ENCODE measurements at regions not wholly inside any gene's neighbourhood (a gene's known extent, or its start where the extent isn't known, plus 50 kb on each side); places are given as distances from the start of the nearest gene placed in this dataset.

DNA sequence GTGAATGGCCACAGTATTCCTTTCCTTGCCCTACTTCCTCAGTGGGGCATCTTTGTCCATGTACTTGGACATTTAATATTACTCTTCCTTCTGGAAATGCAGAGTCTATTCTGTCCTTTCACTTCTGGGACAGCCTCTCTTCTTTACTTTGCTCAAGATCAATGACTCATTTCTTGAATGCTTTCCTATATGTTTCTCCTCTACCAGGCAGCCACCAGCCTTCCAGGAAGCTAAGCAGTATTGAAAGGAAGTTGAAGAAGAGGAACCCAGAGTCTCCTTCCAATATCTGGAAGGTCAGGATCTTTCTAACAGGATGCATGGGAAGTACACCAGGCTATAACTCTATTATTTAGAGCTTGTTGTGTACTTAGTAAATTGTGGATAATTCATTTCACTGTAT lies 182.8 kb downstream of the CD47 start:
- H3K27me3 ChIP-seq (replicated peaks; ENCODE audit: control insufficient read depth, insufficient read depth, low read length) = no peaks in the 10 kb centered on the region
- Mint-ChIP-seq H3K4me3 (ENCODE audit: unreplicated experiment) (no peak overlapping the region), H3K36me3 (ENCODE audit: insufficient read depth, unreplicated experiment) (no peaks in the 10 kb centered on the region), H3K27ac (ENCODE audit: unreplicated experiment) (no peak overlapping the region), H3K9me3 (ENCODE audit: unreplicated experiment) (no peaks in the 10 kb centered on the region), H3K4me1 (ENCODE audit: low read depth, unreplicated experiment) (no peaks in the 10 kb centered on the region), H3K27me3 (ENCODE audit: insufficient read depth, unreplicated experiment) (peaks cover 14% of the 10 kb centered on the region)
- TF ChIP-seq, protein P1, sequence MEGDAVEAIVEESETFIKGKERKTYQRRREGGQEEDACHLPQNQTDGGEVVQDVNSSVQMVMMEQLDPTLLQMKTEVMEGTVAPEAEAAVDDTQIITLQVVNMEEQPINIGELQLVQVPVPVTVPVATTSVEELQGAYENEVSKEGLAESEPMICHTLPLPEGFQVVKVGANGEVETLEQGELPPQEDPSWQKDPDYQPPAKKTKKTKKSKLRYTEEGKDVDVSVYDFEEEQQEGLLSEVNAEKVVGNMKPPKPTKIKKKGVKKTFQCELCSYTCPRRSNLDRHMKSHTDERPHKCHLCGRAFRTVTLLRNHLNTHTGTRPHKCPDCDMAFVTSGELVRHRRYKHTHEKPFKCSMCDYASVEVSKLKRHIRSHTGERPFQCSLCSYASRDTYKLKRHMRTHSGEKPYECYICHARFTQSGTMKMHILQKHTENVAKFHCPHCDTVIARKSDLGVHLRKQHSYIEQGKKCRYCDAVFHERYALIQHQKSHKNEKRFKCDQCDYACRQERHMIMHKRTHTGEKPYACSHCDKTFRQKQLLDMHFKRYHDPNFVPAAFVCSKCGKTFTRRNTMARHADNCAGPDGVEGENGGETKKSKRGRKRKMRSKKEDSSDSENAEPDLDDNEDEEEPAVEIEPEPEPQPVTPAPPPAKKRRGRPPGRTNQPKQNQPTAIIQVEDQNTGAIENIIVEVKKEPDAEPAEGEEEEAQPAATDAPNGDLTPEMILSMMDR (IDR thresholded peaks at IDR 0.05; ENCODE audit: insufficient read depth in 1 of 2, low read depth in 1 of 2, low read length in 1 of 2, severe bottlenecking in 1 of 2, unreplicated experiment in 1 of 2) = no peak
- no peak overlapping the region for H3K4me3 ChIP-seq (ENCODE audit: low read depth, low read length)
- CTCF ChIA-PET = no interaction called here
- no peaks in the 10 kb centered on the region for H3K4me1 ChIP-seq
- H3K9me3 ChIP-seq = no peaks in the 10 kb centered on the region
- POLR2A ChIA-PET = no interaction called here
- no peak for DNase-seq
- intact Hi-C loops (cut with micrococcal nuclease; ENCODE audit: unreplicated experiment) = no loop called here
- no TSS peak for BruUV-seq (replicated peaks)
- no peaks in the 10 kb centered on the region for H3K36me3 ChIP-seq (ENCODE audit: control insufficient read depth, insufficient read depth, low read length)

DNA sequence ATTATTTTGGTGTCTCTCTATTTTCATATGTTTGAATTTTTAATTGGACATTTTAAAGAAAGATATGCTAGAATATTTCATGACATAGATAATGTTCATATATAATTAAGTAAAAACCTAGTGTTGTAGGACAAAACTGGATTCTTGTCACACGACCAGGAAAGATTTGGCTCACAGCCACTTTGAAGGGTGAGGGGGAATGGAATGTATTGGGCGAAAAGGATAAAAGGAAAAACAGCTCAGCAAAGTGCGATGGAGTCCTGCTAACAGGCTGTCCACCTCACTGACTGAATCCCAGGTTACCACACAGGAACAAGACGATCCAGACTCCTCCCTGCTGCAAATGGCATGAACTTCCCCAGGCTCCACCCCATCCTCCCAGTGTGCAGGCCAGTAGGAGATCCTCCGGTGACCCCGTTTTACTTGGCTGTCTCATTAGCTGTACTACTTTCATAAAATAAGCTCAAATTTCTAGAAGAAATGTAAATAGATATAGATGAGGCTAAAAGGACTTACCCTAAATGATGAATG lies 186.2 kb downstream of the CD47 start:
- no peak overlapping the region for H3K27ac Mint-ChIP-seq (ENCODE audit: unreplicated experiment)

DNA sequence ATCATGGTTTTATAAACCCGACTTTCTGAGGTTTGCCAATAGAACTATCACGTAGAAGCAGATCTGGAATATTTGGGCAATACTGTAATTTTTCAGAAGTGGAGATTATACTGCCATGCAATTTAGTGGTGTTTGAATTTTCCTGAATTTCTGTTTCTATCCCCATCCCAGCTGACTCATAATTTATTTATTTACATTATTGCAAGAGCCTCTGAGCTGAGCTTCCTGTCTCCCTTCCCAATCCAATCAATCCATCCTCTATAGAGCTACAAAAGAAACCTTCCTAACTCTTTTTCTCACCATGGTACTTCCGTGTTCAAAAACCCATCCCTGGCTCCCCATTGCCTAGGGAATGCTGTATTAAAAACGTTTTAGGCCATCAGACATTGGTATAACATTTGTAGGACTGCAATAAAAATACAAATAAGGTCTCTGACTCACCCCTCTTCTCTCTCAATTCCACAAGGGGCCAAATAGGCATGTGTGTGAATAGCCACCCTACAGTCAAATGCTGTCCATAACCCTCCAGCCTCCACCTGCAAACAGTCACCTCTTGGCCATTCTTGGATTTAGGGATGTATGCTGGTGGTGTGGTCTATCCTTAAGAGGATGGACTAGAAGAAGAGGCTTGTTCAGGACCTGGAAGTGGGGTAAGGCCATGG lies 190.7 kb downstream of the CD47 start:
- H3K9me3 ChIP-seq = no peaks in the 10 kb centered on the region
- no TSS peak for BruUV-seq (replicated peaks)
- H3K9me3 Mint-ChIP-seq (ENCODE audit: unreplicated experiment) = no peaks in the 10 kb centered on the region
- TF ChIP-seq, protein P1 (IDR thresholded peaks at IDR 0.05; ENCODE audit: insufficient read depth in 1 of 2, low read depth in 1 of 2, low read length in 1 of 2, severe bottlenecking in 1 of 2, unreplicated experiment in 1 of 2) = no peak
- ChIA-PET POLR2A (no interaction called here), CTCF (no interaction called here)
- no peaks in the 10 kb centered on the region for H3K27me3 ChIP-seq (replicated peaks; ENCODE audit: control insufficient read depth, insufficient read depth, low read length)
- H3K36me3 ChIP-seq (ENCODE audit: control insufficient read depth, insufficient read depth, low read length) = no peaks in the 10 kb centered on the region
- H3K4me3 Mint-ChIP-seq (ENCODE audit: unreplicated experiment) = no peak overlapping the region
- H3K27me3 Mint-ChIP-seq (ENCODE audit: insufficient read depth, unreplicated experiment) = peaks cover 21% of the 10 kb centered on the region
- no peak overlapping the region for H3K4me3 ChIP-seq (ENCODE audit: low read depth, low read length)
- H3K4me1 ChIP-seq = no peaks in the 10 kb centered on the region
- intact Hi-C loops (cut with micrococcal nuclease; ENCODE audit: unreplicated experiment) = no loop called here
- H3K27ac Mint-ChIP-seq (ENCODE audit: unreplicated experiment) = no peak overlapping the region
- H3K4me1 Mint-ChIP-seq (ENCODE audit: low read depth, unreplicated experiment) = no peaks in the 10 kb centered on the region
- peaks cover 4% of the 10 kb centered on the region for H3K36me3 Mint-ChIP-seq (ENCODE audit: insufficient read depth, unreplicated experiment)
- DNase-seq = no peak

More for the DNA sequence above, 186.2 kb downstream of the CD47 start:
- no peak overlapping the region for H3K4me3 Mint-ChIP-seq (ENCODE audit: unreplicated experiment)
- no peaks in the 10 kb centered on the region for H3K4me1 Mint-ChIP-seq (ENCODE audit: low read depth, unreplicated experiment)
- H3K36me3 Mint-ChIP-seq (ENCODE audit: insufficient read depth, unreplicated experiment) = no peaks in the 10 kb centered on the region
- no TSS peak for BruUV-seq (replicated peaks)
- H3K27me3 Mint-ChIP-seq (ENCODE audit: insufficient read depth, unreplicated experiment) = peaks cover 25% of the 10 kb centered on the region
- CTCF ChIA-PET = no interaction called here
- DNase-seq = no peak
- H3K27me3 ChIP-seq (replicated peaks; ENCODE audit: control insufficient read depth, insufficient read depth, low read length) = no peaks in the 10 kb centered on the region
- H3K36me3 ChIP-seq (ENCODE audit: control insufficient read depth, insufficient read depth, low read length) = no peaks in the 10 kb centered on the region
- intact Hi-C loops (cut with micrococcal nuclease; ENCODE audit: unreplicated experiment) = no loop called here
- no peaks in the 10 kb centered on the region for H3K4me1 ChIP-seq
- TF ChIP-seq, protein P1 (IDR thresholded peaks at IDR 0.05; ENCODE audit: insufficient read depth in 1 of 2, low read depth in 1 of 2, low read length in 1 of 2, severe bottlenecking in 1 of 2, unreplicated experiment in 1 of 2) = no peak
- H3K4me3 ChIP-seq (ENCODE audit: low read depth, low read length) = no peak overlapping the region
- no peaks in the 10 kb centered on the region for H3K9me3 ChIP-seq
- POLR2A ChIA-PET = no interaction called here
- H3K9me3 Mint-ChIP-seq (ENCODE audit: unreplicated experiment) = no peaks in the 10 kb centered on the region
